Vagina (tissue), 2 donors: ENCODE measurements at regions not wholly inside any gene's neighbourhood (a gene's known extent, or its start where the extent isn't known, plus 50 kb on each side); places are given as distances from the start of the nearest gene placed in this dataset.

Experiments used
- CTCF ChIP-seq, 3 experiments: fragments of 450-650 bp in 2 of 3; fragments of 200-600 bp in 1 of 3; sonication (generic) in 1 of 3; IDR thresholded peaks; one replicate each; pipeline ENCODE4 v1.5.1; 2017 to 2019; ENCODE audit warnings: antibody characterized with exemption in 3 of 3, mild to moderate bottlenecking in 2 of 3, moderate library complexity in 2 of 3
- POLR2AphosphoS5 ChIP-seq, 2 donors: sonication (generic); formaldehyde crosslinking; IDR thresholded peaks; one replicate each; pipeline ENCODE4 v1.9.0; 2017; ENCODE audit warnings: antibody characterized with exemption in 2 of 2, mild to moderate bottlenecking in 2 of 2, low read depth in 1 of 2; ENCODE audit not compliant: insufficient read depth in 1 of 2

GRCh38 chr12:131641315-131641714, 69.6 kb upstream of the SFSWAP start:
- TF ChIP-seq CTCF (IDR thresholded peaks at IDR 0.05): no peak
- no peak for TF ChIP-seq POLR2AphosphoS5 (IDR thresholded peaks at IDR 0.05; ENCODE audit: insufficient read depth in 1 of 2, low read depth in 1 of 2)
